ENCODE measurements at regions not wholly inside any gene's neighbourhood (a gene's known extent, or its start where the extent isn't known, plus 50 kb on each side); places are given as distances from the start of the nearest gene placed in this dataset.

DNA sequence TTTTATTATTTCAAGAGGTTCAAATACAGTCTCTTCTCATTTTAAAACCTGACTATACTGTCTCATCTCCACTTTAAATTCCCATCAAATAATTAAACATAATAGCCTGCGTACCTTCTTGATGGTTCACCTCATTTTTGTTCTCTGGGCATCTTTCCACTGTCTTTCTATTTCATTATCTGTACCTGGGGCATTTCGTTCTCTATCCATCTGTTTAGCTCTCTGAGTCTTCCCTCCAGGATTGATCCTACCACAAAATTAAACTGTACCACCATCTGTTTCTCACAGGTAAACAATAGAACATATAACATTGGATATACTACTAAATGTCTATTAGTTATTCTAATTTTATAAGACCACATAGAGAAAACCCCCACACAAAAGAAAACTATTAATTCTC is 1331.4 kb downstream of the NSUN3 start:
- TF ChIP-seq, protein P1, sequence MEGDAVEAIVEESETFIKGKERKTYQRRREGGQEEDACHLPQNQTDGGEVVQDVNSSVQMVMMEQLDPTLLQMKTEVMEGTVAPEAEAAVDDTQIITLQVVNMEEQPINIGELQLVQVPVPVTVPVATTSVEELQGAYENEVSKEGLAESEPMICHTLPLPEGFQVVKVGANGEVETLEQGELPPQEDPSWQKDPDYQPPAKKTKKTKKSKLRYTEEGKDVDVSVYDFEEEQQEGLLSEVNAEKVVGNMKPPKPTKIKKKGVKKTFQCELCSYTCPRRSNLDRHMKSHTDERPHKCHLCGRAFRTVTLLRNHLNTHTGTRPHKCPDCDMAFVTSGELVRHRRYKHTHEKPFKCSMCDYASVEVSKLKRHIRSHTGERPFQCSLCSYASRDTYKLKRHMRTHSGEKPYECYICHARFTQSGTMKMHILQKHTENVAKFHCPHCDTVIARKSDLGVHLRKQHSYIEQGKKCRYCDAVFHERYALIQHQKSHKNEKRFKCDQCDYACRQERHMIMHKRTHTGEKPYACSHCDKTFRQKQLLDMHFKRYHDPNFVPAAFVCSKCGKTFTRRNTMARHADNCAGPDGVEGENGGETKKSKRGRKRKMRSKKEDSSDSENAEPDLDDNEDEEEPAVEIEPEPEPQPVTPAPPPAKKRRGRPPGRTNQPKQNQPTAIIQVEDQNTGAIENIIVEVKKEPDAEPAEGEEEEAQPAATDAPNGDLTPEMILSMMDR (IDR thresholded peaks at IDR 0.05; ENCODE audit: borderline replicate concordance, control extremely low read depth, extremely low read depth, insufficient read depth, missing control alignments) = no peak
- in situ Hi-C loops (cut with MboI; ENCODE audit: low sequenced_read_pairs, unreplicated experiment) = no loop called here
- no peak for DNase-seq (ENCODE audit: low spot score)

DNA sequence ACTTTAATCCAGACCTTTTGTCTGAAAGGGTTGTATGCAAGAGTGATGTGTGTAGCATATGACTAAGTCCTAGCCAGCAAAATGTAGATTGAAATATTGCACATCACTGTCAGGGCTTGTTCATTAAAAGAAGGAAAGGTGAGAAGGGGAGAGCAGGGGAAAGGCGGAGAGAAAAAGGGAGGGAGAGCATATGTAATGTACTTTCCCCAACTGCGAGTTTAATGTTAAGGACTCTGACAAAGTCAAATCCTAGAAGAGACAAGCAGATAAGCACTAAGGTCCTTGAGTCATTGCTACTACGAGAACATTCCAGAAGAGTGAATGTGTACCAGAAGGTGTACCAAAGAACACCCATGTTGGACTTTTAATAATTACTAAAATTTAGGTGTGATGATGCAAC is 1336.7 kb downstream of the NSUN3 start:
- in situ Hi-C loops (cut with MboI; ENCODE audit: low sequenced_read_pairs, unreplicated experiment) = no loop called here
- TF ChIP-seq, protein P1 (IDR thresholded peaks at IDR 0.05; ENCODE audit: borderline replicate concordance, control extremely low read depth, extremely low read depth, insufficient read depth, missing control alignments) = no peak
- DNase-seq (ENCODE audit: low spot score) = no peak

DNA sequence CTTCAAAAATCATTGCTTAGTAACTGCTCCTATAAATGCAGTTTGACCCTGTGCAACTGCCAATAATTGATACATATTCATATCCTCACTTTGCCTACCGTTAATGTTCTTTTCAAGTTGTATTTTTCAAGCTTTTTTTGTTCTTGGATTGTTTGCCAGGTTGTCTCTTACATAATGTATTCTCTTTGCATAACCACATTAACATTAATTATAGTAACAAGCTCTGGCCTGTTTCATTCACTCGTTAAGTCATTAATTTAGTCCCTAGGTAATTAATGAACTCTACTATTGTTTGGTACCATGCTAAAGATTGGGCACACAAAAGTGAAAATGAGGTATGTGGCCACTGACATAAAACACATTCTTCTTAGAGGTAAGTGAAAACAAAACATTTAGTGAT is 1338.8 kb downstream of the NSUN3 start:
- no peak for DNase-seq (ENCODE audit: low spot score)
- TF ChIP-seq, protein P1 (IDR thresholded peaks at IDR 0.05; ENCODE audit: borderline replicate concordance, control extremely low read depth, extremely low read depth, insufficient read depth, missing control alignments) = no peak
- in situ Hi-C loops (cut with MboI; ENCODE audit: low sequenced_read_pairs, unreplicated experiment) = no loop called here

DNA sequence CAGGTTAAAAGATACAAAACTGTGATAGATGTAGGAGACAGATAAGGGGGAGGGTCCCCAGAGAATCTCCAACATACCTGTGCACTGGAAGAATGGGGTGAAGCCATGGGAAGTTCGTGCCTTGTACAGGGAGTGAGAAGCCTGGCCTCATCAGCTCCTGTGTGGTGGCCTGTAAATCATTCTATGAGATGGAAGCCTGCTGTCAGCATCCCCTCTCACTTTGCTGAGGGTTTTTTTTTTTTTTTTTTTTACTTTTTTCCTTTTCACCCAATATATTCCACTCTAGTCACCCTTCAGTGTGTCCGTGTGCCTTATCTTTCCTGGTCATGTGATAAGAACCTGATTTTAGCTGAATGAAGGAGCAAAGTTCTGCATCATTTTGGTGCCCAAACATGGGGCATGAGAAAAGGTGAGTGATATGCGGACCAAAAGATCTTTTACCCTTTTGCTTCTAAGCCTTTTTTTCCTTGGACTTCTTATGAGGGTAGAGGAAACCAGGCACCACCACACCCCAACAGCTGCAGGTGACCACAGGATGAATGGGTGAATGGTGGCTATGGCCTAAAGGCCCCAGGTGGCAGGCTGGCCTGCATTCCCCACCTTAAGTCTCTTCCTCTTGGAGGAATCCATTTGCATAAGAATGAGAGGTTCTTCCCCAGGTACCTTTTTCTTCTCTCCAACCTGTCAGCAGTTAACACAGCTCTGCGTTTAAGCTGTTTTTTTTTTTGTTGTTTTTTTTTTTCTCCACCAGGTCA is 1345.0 kb downstream of the NSUN3 start:
- DNase-seq (ENCODE audit: low spot score) = no peak
- in situ Hi-C loops (cut with MboI; ENCODE audit: low sequenced_read_pairs, unreplicated experiment) = no loop called here
- TF ChIP-seq, protein P1 (IDR thresholded peaks at IDR 0.05; ENCODE audit: borderline replicate concordance, control extremely low read depth, extremely low read depth, insufficient read depth, missing control alignments) = no peak

DNA sequence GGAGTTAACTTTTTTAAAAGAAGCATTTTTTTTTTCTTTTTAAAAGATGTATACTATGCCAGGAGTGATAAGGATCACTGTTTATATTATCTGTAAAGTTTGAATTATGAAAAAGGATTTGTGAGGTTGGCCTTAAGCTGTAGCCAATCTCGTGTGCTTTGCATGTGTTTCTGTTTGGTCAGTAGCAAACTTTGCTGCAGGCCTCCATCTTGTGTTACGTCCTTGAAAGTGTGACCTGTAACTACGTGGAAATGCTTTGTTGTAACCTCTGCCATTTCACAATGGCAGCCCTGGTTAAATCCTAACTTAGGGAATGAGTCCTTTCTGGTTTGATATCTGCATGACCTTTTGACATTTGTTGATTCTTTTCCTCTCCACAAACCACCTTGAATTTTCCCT is 1345.6 kb downstream of the NSUN3 start:
- TF ChIP-seq, protein P1 (IDR thresholded peaks at IDR 0.05; ENCODE audit: borderline replicate concordance, control extremely low read depth, extremely low read depth, insufficient read depth, missing control alignments) = no peak
- in situ Hi-C loops (cut with MboI; ENCODE audit: low sequenced_read_pairs, unreplicated experiment) = no loop called here

DNA sequence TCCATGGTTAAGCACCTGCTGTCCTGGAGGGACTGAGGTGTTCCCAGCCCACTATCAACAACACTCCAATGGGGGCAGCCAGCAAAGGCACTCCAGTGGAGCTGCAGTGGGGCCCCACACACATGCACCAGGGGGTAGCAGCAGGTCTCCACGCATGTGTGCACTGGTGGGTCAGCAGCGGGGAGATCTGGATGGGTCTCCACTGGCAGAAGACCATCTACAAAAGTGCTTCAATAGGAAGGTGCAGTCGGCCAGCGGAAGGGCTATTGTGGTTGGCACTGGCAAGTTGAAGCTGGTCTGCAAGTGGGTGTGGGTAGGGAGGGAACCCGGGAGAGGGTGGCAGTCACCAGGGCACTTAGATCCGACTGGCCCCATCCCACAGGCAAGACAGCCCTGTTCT is 1355.4 kb downstream of the NSUN3 start:
- DNase-seq (ENCODE audit: low spot score) = no peak
- in situ Hi-C loops (cut with MboI; ENCODE audit: low sequenced_read_pairs, unreplicated experiment) = no loop called here
- TF ChIP-seq, protein P1 (IDR thresholded peaks at IDR 0.05; ENCODE audit: borderline replicate concordance, control extremely low read depth, extremely low read depth, insufficient read depth, missing control alignments) = no peak

More for the DNA sequence above, 1345.6 kb downstream of the NSUN3 start:
- no peak for DNase-seq (ENCODE audit: low spot score)
